ENCODE measurements at regions not wholly inside any gene's neighbourhood (a gene's known extent, or its start where the extent isn't known, plus 50 kb on each side); places are given as distances from the start of the nearest gene placed in this dataset.

GRCh38 chr13:111644750-111645149, 324.3 kb downstream of the TEX29 start:
- TF ChIP-seq CTCF (optimal IDR thresholded peaks at IDR 0.05 in 1 of 3, IDR thresholded peaks at IDR 0.05 in 1 of 3, conservative IDR thresholded peaks at IDR 0.05 in 1 of 3; ENCODE audit: extremely low read depth in 1 of 3, insufficient read depth in 2 of 3, low read length in 3 of 3) (no peak), EZH2 (IDR thresholded peaks at IDR 0.05; ENCODE audit: low read length) (no peak)

All from keratinocyte (primary cell).